SK-N-SH treated with all-trans-retinoic acid at 6 μM for 48 hours (cell line): ENCODE measurements at regions not wholly inside any gene's neighbourhood (a gene's known extent, or its start where the extent isn't known, plus 50 kb on each side); places are given as distances from the start of the nearest gene placed in this dataset.

ENCODE experiments used
- ATAC-seq: fragments of 200-7000 bp; cut with Tn5 transposase; 3 replicates; pipeline ENCODE4 v1.9.1; 2020; ENCODE audit warnings: mild to moderate bottlenecking, moderate library complexity
- ARNTL ChIP-seq: fragments of 450-650 bp; formaldehyde crosslinking; IDR thresholded peaks from 2 replicates; pipeline ENCODE4 v1.5.0; 2020; ENCODE audit warnings: low read depth, mild to moderate bottlenecking, moderate library complexity, borderline replicate concordance
- BACH2 ChIP-seq: fragments of 250-450 bp; sonication (Bioruptor Pico); IDR thresholded peaks from 2 replicates; pipeline ENCODE4 v1.9.0; 2021; ENCODE audit warnings: mild to moderate bottlenecking, borderline replicate concordance
- CREB5 ChIP-seq: fragments of 250-450 bp; sonication (Bioruptor Pico); IDR thresholded peaks from 2 replicates; pipeline ENCODE4 v1.5.1; 2020; ENCODE audit warnings: low read depth, mild to moderate bottlenecking, moderate library complexity
- CSDC2 ChIP-seq: fragments of 250-450 bp; sonication (Bioruptor Pico); IDR thresholded peaks from 2 replicates; pipeline ENCODE4 v1.5.0; 2020; ENCODE audit warnings: mild to moderate bottlenecking, moderate library complexity
- ESRRG ChIP-seq: fragments of 250-450 bp; sonication (Bioruptor Pico); IDR thresholded peaks from 2 replicates; pipeline ENCODE4 v1.6.1; 2021; ENCODE audit warnings: mild to moderate bottlenecking
- ISL1 ChIP-seq: fragments of 250-450 bp; sonication (Bioruptor Pico); IDR thresholded peaks from 2 replicates; pipeline ENCODE4 v2.1.2; 2022; ENCODE audit warnings: mild to moderate bottlenecking, moderate library complexity
- OSR1 ChIP-seq: fragments of 250-450 bp; sonication (Bioruptor Pico); IDR thresholded peaks from 2 replicates; pipeline ENCODE4 v1.8.0; 2022; ENCODE audit warnings: moderate library complexity, mild to moderate bottlenecking, inconsistent platforms
- PATZ1 ChIP-seq: fragments of 250-450 bp; sonication (Bioruptor Pico); IDR thresholded peaks from 2 replicates; pipeline ENCODE4 v1.8.0; 2020; ENCODE audit warnings: mild to moderate bottlenecking, moderate library complexity, borderline replicate concordance
- PPARA ChIP-seq: fragments of 250-450 bp; sonication (Bioruptor Pico); IDR thresholded peaks from 2 replicates; pipeline ENCODE4 v1.5.0; 2020; ENCODE audit warnings: mild to moderate bottlenecking, borderline replicate concordance
- RARB ChIP-seq: fragments of 250-450 bp; sonication (Bioruptor Pico); IDR thresholded peaks from 2 replicates; pipeline ENCODE4 v1.8.0; 2021; ENCODE audit warnings: mild to moderate bottlenecking, moderate library complexity
- SNAI2 ChIP-seq: fragments of 250-450 bp; sonication (Bioruptor Pico); IDR thresholded peaks from 2 replicates; pipeline ENCODE4 v1.5.0; 2020; ENCODE audit warnings: mild to moderate bottlenecking, moderate library complexity
- TCF4 ChIP-seq: fragments of 250-450 bp; sonication (Bioruptor Pico); IDR thresholded peaks from 2 replicates; pipeline ENCODE4 v1.8.0; 2021; ENCODE audit warnings: mild to moderate bottlenecking, moderate library complexity, borderline replicate concordance
- TOX ChIP-seq: fragments of 250-450 bp; sonication (Bioruptor Pico); IDR thresholded peaks from 2 replicates; pipeline ENCODE4 v1.8.0; 2021; ENCODE audit warnings: mild to moderate bottlenecking, moderate library complexity, borderline replicate concordance
- TSHZ2 ChIP-seq: fragments of 250-450 bp; sonication (Bioruptor Pico); IDR thresholded peaks from 2 replicates; pipeline ENCODE4 v1.5.0; 2020; ENCODE audit warnings: mild to moderate bottlenecking, moderate library complexity
- ZC3H10 ChIP-seq: fragments of 250-450 bp; sonication (Bioruptor Pico); IDR thresholded peaks from 2 replicates; pipeline ENCODE4 v1.5.1; 2021; ENCODE audit warnings: mild to moderate bottlenecking, moderate library complexity
- ZFP30 ChIP-seq: fragments of 450-650 bp; formaldehyde crosslinking; IDR thresholded peaks from 2 replicates; pipeline ENCODE4 v1.5.0; 2022; ENCODE audit warnings: mild to moderate bottlenecking, moderate library complexity
- ZNF565 ChIP-seq: fragments of 450-650 bp; formaldehyde crosslinking; conservative IDR thresholded peaks from 2 replicates; pipeline ENCODE4 v1.5.0; 2020; ENCODE audit warnings: low read depth, mild to moderate bottlenecking, moderate library complexity
- ZNF70 ChIP-seq: fragments of 450-650 bp; formaldehyde crosslinking; IDR thresholded peaks from 2 replicates; pipeline ENCODE4 v1.5.0; 2020; ENCODE audit warnings: mild to moderate bottlenecking, moderate library complexity
- ZNF8 ChIP-seq: fragments of 450-650 bp; formaldehyde crosslinking; IDR thresholded peaks from 2 replicates; pipeline ENCODE4 v1.5.0; 2020; ENCODE audit warnings: mild to moderate bottlenecking, moderate library complexity

- ATAC-seq: no peak
- no peak for TF ChIP-seq ZNF565
- no peak for TF ChIP-seq RARB (CRISPR knock-in tag)
- no peak for TF ChIP-seq ESRRG (CRISPR knock-in tag)
- no peak for TF ChIP-seq ZC3H10 (CRISPR knock-in tag)
- TF ChIP-seq PATZ1 (CRISPR knock-in tag): no peak
- no peak for TF ChIP-seq ISL1 (CRISPR knock-in tag)
- TF ChIP-seq, all 23 proteins: peak for 0
Measured at GRCh38 chr12:34398366-34398705, 376.0 kb downstream of the ALG10 start.

- ATAC-seq: no peak
- no peak for TF ChIP-seq ESRRG (CRISPR knock-in tag)
- no peak for TF ChIP-seq CSDC2 (CRISPR knock-in tag)
- TF ChIP-seq TSHZ2 (CRISPR knock-in tag): no peak
Measured at GRCh38 chr12:34398706-34399630, 376.7 kb downstream of the ALG10 start.

- no peak for ATAC-seq
- TF ChIP-seq TCF4 (CRISPR knock-in tag) (no peak), ZC3H10 (CRISPR knock-in tag) (no peak), CSDC2 (CRISPR knock-in tag) (no peak), PPARA (no peak), ZNF8 (CRISPR knock-in tag) (no peak), ESRRG (CRISPR knock-in tag) (no peak), SNAI2 (no peak), ZFP30 (CRISPR knock-in tag) (no peak), OSR1 (CRISPR knock-in tag) (no peak), ZNF70 (CRISPR knock-in tag) (no peak), PATZ1 (CRISPR knock-in tag) (no peak)
Measured at GRCh38 chr12:34399631-34400410, 377.5 kb downstream of the ALG10 start.

- no peak for TF ChIP-seq TCF4 (CRISPR knock-in tag)
- no peak for TF ChIP-seq ZNF565
- no peak for TF ChIP-seq PPARA
- no peak for TF ChIP-seq CREB5
- no peak for TF ChIP-seq ESRRG (CRISPR knock-in tag)
- TF ChIP-seq ZFP30 (CRISPR knock-in tag): no peak
- TF ChIP-seq TOX (CRISPR knock-in tag): no peak
- no peak for TF ChIP-seq ARNTL (CRISPR knock-in tag)
- TF ChIP-seq TSHZ2 (CRISPR knock-in tag): no peak
- no peak for TF ChIP-seq OSR1 (CRISPR knock-in tag)
- TF ChIP-seq ZC3H10 (CRISPR knock-in tag): no peak
- no peak for TF ChIP-seq ISL1 (CRISPR knock-in tag)
- no peak for TF ChIP-seq BACH2 (CRISPR knock-in tag)
- no peak for TF ChIP-seq RARB (CRISPR knock-in tag)
- TF ChIP-seq PATZ1 (CRISPR knock-in tag): no peak
- no peak for ATAC-seq
Measured at GRCh38 chr12:34400411-34400881, 378.1 kb downstream of the ALG10 start.
